GM21723 (cell line): ENCODE measurements at regions not wholly inside any gene's neighbourhood (a gene's known extent, or its start where the extent isn't known, plus 50 kb on each side); places are given as distances from the start of the nearest gene placed in this dataset.
A peak's percentile ranks its signal among the peaks of the same experiment; 100 is the strongest.

Source experiments
- ATAC-seq: cut with Tn5 transposase; IDR thresholded peaks from one replicate; pipeline ENCODE4 v1.9.1; 2021; ENCODE audit warnings: mild to moderate bottlenecking, moderate library complexity; ENCODE audit not compliant: unreplicated experiment

DNA sequence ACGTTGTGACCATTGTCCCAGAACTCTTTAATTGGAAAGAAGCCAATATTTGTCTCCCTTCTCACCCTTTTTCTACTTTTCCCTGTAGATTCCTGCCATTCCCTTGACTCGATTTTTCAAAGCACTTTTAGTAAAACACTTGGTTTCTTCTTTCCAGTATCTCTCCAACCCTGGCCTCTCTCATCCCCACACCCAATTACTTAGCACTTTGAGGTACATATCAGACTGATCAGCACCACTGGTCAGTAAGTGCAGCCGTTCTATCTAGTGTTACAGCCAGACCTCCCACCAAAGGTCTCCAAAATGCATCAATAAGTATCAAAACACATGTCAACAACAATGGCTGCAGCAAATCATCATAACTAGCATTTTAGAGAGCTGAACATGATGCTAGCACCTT lies 141.9 kb downstream of the BTG1 start:
- no peak for ATAC-seq

DNA sequence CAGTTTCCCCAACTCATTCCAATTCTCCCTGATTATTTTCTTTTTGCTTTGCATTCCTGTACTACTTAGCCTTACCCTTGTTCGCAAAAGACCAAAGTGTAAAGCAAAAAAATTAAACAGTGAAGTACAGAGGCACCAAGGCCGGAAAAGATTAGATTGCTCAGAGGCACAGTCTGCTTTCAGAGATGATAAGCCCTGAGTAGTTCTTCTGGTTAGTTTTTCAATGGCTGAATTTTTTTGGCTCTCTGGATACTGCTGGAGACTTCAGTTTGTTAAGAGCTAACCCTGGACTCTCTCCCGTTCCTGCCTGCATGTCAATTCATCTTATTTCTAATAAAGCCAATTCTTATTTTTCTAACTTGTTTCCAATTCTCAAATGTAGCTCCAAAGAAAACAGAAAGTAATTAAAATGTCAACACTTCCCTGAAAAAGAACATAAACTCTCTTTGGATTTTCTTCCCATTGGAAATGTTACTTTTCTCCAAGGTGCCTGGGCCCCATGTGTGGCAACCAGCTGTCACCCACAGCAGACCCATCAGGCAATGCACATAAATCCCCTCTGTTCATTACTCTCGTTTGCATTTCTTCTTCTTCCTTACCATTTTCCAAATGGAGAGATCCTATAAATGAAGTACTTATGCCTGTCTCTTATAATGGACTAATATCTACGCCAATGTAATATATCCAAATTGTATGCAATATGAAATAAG lies 142.8 kb downstream of the BTG1 start:
- no peak for ATAC-seq

DNA sequence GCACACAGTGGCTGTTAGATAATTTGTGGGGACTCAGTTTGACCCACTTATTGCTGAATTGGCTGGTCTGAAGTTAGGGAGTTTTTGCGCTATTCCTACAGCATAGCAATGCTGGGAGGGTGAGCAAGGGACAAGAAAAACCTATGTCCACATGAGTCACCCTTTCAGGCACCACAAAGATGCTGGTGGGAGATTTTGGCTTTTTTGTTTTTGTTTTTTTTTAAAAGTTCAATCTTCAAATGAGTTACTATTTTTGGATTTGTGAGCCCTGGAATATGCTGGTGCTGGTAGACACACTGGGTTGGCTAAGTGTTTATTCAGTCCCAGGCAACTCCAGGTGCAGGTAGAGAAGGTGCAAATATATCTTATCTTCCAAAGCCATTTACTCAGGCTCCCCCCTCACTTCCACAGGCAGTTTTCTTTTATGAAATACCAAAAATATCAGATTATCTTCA lies 143.4 kb downstream of the BTG1 start:
- ATAC-seq: no peak

DNA sequence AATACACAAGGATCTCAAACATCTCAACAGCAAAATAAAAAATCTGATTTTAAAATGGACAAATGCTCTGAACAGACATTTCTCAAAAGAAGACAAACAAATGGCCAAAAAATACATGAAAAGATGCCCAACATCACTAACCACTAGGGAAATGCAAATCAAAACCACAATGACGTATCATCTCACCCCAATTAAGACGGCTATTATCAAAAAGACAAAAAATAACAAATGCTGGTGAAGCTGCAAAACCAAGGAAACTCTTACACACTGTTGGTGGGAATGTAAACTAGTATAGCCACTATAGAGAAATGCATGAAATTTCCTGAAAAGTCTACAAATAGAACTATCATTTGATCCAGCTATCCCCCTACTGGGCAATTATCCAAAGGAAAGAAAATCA lies 145.0 kb downstream of the BTG1 start:
- no peak for ATAC-seq

DNA sequence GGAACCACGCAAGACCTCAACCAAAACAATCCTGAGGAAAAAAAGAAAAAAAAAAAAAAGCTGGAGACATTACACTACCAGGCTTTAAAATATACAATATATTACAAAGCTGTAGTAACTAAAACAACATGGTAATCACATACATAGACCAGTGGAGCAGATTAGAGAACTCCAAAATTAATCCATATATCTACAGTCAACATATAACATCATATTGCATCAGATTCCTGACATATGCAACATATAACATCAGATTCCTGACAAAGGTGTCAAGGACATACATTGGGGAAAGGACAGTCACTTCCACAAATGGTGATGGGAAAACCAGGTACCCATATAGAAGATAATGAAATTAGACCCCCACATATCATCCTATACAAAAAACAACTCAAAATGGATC lies 145.8 kb downstream of the BTG1 start:
- ATAC-seq: no peak

DNA sequence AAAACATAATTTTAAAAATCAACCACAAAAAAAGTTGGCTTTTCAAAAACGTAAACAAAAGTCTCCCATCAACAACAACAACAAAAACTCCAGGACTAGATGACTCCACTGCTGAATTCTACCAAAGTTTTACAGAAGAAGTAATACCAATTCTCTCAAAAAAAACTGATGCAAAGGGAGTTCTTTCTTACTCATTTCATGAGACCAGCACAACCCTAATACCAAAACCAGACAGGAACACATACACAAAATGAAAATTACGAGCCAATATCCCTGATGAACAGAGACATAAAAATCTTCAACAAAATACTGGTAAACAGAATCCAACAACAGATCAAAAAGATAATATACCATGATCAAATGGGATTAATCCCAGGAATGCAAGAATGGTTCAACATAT lies 147.3 kb downstream of the BTG1 start:
- no peak for ATAC-seq

DNA sequence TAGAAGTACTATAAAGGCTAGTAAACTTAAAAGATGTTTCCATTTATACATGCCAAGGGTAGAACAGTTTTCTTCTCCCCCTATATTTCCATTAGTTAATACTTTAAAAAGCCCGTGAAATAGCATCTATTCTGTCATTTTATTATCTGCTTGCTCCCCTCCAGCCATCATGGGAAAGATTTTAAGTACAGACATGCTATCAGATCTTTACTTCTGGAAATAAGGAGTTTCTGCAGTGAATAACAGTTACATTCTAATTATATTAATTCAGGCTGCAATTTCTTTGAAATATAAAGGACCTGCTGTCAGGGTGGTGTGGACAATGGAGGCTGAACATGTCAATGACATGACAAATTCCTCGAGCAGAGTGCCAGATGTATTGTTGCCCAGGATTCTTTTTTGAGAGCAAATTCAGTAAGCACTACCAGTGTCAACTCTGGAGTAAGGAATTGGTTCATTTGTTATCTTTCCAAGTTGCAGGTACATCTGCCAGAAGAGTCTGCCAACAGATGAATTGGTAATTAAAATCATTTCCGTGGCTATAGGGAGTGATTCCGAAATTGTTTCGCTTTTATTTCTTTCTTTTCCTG lies 151.3 kb downstream of the BTG1 start:
- no peak for ATAC-seq

DNA sequence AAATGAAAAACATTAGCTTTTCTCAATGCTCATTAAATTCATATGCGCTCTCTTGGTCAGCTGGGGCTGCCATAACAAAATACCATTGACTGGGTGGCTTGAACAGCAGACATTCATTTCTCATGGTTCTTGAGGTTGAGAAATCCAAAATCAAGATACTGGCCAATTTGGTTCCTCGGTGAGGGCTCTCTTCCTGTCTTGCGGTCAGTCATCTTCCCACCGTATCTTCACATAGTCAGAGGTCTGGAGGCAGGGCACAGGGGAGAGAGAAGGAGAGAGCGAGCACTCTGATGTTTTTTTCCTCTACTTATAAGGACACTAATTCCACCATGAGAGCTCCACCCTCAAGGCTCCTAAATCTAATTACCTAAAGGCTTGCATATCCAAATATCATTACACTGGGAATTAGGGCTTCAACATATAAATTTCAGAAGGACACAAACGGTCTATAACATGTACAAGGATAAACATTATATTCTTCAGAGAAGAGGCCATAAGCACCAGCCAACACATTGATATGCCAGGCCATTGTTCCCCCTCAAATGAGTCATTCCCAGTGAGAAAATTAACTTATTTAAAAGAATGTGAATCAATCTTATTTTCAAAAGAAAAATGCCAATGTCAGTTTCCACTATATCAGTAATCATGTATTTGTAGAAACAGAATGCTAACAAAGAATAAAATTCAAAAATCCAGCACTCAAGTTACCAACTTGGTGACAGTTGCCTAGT lies 152.2 kb downstream of the BTG1 start:
- no peak for ATAC-seq

DNA sequence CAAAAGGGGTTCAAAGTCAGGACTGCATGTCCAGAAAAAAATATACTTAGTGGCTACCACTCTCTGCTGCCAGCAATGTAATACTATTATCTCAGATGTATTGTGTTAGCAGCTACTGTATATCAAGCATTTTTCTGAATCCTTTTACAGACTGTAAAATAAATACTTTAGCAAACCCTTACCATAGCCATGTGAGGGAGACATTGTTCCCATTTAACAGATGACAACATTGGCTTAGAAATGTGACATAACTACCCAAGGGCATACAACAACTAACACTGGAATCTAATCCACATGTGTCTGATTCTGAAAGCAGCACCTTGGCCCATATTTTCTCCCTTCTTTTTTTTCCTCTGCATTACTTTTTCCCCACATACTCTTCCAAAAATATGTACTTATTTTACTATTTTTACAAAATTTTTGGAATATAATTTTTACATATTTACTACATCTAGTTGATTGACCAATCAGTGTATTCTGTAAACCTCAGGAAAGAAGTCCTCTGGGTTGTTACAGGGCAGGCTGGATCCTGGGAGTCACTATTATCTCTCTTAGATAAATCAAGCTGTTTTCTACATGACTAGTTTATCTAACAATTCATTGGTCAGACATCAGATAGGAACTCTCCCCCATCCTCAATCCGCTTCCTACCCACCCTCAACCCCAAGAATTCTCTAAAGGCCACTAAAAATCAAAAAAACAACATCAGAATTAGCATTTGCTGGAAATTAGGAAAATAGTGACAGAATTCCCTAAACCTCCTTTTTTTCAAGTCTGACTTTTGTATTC lies 154.1 kb downstream of the BTG1 start:
- ATAC-seq: peak; percentile 62

DNA sequence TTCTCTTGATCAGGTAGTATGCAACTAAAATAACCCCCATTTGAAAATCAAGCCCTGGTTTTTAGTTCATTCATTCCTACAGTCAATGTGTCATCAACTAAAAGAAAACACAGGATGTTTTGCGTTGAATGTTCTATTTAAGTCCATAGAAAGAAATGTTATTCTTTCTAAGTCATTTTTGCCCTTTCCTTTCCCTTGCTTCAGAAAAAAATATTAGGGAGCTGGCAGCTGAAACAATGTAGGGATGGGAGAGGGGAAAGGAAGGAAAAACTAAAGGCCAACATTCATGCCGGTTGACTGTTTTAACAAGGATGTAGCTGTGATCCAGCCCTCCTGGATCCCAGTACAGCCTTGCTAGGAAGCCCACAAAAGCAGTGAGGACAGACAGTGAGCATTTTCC lies 155.1 kb downstream of the BTG1 start:
- ATAC-seq: no peak

DNA sequence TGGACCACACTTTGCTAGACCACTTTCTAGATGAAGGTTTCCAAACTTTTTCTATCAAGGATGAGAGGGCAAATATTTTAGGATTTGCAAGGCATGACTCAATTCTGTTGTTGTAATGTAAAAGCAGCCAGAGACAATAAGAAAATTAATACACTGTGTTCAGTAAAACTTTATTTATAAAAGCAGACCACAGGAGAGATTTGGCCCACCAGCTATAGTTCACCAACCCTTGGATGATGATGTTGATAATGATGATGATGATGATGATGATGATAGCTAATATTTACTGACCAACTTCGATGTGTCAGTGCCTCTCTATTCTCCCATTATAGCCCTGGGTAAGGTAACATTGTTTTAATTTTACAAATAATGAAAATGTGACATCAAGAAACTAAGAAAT lies 156.5 kb downstream of the BTG1 start:
- no peak for ATAC-seq

DNA sequence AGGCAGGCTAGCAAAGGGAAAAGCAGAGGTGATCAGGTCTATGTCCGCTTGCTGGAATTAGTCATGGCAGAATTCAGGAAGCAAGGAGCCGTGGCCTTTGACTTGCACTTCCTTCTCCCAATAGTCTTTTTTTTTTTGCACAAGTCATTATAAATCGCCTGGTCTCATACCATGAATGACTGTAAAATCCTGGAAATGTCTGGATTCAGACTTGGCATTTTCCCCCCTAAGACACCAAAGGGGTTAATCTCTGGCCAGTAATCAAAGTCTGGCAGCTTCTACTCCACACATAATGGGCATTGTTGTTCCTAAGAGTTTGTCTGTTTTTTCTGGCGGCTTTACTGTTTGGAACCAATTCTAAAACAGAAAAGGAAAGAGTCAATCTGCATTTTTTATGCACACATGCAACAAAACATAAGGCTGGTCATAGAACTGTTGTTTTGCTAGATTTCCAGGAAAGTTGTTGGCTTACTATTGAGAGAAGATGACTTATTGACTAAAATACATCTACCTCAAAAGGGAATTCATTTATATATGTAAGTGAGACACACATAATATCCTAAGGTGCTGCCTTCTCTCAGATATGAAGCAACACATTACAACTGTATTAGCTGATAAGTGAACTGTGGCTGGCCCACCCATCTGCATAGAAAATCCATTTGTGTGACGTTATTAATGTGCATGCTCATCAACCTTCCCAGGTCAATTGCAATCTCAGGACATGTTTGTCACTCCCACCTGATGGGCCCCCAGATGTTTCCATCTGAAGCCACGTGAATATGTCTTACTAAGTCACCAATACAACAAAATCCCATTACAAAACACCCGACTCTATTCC lies 157.3 kb downstream of the BTG1 start:
- no peak for ATAC-seq

DNA sequence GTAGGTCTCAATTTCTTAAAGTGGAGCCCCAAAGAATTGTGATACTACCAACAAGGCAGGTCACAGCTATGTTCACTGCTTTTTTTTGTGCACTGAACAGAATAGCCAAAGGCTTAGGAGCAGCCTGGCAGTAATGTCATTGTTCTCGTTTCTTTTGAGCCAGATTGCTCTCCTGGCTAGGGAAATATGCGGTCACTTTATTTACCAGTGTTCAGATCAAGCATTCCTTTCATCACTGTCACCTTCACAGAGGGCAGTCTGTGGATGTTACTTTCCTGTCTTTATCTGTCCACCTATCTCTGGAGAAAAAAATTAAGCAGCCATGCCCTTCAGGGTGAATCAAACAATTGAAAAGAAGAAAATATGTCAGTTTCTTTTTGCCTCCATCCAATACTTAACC lies 159.6 kb downstream of the BTG1 start:
- no peak for ATAC-seq

DNA sequence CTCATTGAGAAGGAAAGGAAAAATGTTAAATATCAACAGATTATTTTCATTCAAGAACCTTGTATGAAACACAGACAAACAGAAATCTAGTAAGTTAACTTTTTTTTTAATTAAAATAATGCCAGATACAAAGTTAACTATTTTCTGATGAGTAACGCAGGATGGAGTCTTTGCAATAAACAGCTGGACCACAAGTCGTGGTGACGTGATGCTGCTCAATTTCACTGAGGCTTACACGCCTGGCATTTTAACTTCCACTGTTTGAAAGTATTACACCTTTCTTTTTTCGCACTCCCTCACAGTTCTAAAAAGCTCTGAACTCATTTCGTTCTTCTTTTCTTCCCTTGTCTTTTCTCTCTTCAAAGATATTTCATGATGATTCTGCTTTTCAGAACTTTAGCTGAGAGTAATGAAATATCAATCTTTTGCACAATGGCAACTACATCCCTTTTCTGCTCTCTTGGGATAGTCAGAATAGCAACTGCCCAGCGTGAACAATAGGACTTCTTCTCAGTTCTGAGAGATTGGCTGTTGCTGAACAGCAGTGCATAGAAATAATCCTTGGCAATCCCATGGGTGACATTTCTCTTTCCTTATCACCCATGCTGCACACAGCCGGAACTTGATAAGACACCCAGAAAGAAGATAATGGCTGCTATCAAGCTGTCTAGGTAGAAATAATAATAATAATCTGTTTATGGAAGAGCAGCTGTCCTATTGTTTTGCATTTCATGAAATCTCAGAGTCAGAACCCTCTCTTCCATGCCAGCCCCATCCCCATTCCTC lies 160.5 kb downstream of the BTG1 start:
- ATAC-seq: no peak

DNA sequence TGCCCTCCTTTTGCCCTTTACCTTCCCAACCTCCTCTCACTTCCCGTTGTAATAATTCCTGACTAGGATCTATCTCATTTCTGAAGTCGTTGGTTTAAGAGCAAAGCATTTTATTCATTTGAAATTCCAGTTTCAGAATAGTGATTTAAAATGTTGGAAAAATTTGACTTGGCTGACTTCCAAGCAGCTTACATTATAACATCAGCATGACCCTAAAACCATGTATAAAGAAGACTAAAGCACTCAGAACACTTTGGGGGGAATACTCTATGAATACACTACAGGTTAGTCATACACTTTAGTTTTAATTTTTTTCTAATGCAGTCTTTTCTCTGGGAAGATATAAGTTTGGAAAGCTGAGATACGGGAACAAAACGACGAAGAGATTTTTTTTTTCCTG lies 161.1 kb downstream of the BTG1 start:
- ATAC-seq: no peak

DNA sequence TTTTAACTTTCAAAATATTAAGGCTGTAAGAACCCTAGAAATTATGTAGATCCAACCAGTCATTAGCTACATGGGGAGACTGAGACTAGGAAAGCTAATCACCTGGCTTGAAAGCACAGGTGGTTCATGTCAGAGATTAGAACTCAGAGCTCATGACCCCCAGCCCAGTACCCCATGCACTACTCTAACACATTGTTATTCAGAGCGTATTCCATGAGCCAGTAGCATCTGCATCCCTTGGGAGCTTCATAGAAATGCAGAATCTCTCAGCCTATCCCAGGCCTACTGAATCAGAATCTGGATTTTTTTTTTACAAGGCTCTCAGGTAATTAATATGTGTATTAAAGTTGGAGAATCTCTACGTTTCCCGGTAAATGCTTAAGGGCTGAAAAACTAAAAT lies 161.7 kb downstream of the BTG1 start:
- no peak for ATAC-seq

DNA sequence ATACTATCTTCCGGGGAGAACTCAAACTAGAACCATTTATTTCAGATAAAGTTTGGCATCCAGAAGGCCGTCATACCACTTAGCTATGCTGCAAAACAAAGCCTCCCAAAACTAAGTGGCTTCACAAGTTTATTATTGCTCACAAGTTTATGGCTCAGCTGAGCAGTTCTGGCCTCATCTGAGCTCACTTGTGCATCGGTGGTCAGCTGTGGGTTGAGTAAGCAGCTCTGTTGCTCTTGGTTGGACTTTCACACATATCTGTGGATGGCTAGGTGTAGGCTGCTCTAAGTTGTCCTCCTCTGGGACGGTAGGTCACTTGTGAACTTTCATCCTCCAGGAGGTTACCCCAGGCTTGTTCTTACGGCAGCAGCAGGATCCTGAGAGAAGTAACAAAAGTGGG lies 162.7 kb downstream of the BTG1 start:
- no peak for ATAC-seq

DNA sequence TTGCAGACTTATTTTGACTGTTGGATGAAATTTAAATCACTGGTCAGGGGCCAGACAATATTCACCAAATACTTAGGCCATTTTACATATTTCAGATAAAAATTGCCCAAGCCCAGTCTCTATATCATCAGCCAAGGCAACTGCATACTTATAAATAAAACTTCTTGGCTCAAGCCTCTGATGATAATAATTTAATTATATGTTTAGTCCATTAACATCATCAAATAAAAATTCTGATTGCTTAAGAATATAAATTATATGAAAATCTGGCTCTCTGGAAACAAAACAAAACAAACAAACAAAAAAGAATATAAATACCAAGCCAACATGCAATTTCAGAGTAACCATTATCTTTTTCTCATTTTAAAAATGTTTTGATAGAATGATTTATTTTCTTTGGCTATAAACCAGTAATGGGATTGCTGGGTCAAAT lies 165.2 kb downstream of the BTG1 start:
- no peak for ATAC-seq

DNA sequence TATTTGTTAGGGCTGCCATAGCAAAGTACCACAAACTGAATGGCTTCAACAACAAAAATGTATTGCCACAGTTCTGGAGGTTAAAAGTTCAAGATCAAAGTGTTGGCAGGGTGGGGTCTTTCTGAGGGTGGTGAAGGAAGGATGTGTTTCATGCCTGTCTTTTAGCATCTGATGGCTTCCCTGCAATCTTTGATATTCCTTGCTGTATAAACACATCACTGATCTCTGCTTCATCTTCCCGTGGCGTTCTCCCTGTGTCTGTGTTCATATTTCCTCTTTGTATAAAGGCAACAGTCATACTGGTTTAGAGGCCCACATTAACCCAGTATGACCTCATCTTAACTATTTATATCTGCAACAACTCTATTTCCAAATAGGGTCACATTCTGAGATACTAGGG lies 167.5 kb downstream of the BTG1 start:
- ATAC-seq: no peak

DNA sequence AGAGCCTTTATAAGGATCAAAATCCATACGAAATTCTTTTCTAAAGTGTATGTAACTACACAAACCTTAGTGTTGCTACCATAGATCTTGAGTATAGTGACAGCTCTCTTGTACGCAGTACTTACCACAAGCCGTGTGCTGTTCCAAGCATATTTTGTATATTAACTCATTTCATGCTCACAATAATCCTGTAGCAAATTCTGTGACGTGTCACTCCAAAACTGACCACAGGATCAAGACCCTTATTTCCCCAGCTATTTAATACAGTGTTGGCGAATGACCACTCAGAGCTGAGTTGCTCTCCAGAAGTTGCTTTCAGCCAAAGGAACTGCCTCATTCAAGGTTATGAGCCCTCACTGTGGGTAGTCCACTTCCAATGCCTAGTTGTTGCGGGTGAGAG lies 169.8 kb downstream of the BTG1 start:
- ATAC-seq: no peak
